Activated T-helper 1 cell treated with anti-CD3 and anti-CD28 coated beads, Interleukin-12 subunit alpha, Interleukin-12 subunit beta, Interleukin-2, Interleukin-4 antibody, amounts not matched to agents 30 ng/mL and 10 ng/mL and 1 ng/mL, durations not matched to agents 14 hours and 24 hours and 36 hours (primary cell): ENCODE measurements at regions not wholly inside any gene's neighbourhood (a gene's known extent, or its start where the extent isn't known, plus 50 kb on each side); places are given as distances from the start of the nearest gene placed in this dataset.

ENCODE experiments used
- DNase-seq: peaks from one replicate; pipeline ENCODE4 v3.0.0; 2021; ENCODE audit warnings: low spot score
- H3K27ac Mint-ChIP-seq: one replicate; pipeline ENCODE4 v1.8.0; 2021; ENCODE audit warnings: mild to moderate bottlenecking, mixed read lengths
- H3K27me3 Mint-ChIP-seq: one replicate; pipeline ENCODE4 v1.8.0; 2022; ENCODE audit warnings: mild to moderate bottlenecking, moderate library complexity, mixed read lengths; ENCODE audit not compliant: insufficient read depth
- H3K36me3 Mint-ChIP-seq: one replicate; pipeline ENCODE4 v1.8.0; 2021; ENCODE audit warnings: low read depth, mixed read lengths
- H3K4me1 Mint-ChIP-seq: one replicate; pipeline ENCODE4 v1.8.0; 2021; ENCODE audit warnings: low read depth, mixed read lengths
- H3K4me3 Mint-ChIP-seq: one replicate; pipeline ENCODE4 v1.8.0; 2021; ENCODE audit warnings: mild to moderate bottlenecking, moderate library complexity, mixed read lengths
- H3K9me3 Mint-ChIP-seq: one replicate; pipeline ENCODE4 v1.8.0; 2021; ENCODE audit warnings: mixed read lengths
- intact Hi-C: fragments of 100-400 bp; cut with micrococcal nuclease; formaldehyde crosslinking; loops from one replicate; pipeline ENCODE4 v1.15.1; 2024

- Mint-ChIP-seq H3K27ac (no peak overlapping the region), H3K27me3 (peaks cover 4% of the 10 kb centered on the region), H3K4me3 (no peak overlapping the region), H3K9me3 (no peaks in the 10 kb centered on the region), H3K36me3 (no peaks in the 10 kb centered on the region), H3K4me1 (no peaks in the 10 kb centered on the region)
- intact Hi-C loops: no loop called here
- DNase-seq: no peak
These were observed 162.1 kb upstream of the MIR17HG start for GRCh38 chr13:91185294-91185863.

GRCh38 chr13:91187522-91187921 is 160.0 kb upstream of the MIR17HG start:
- no peaks in the 10 kb centered on the region for H3K36me3 Mint-ChIP-seq
- intact Hi-C loops: no loop called here
- no peaks in the 10 kb centered on the region for H3K9me3 Mint-ChIP-seq
- H3K4me1 Mint-ChIP-seq: no peaks in the 10 kb centered on the region
- H3K27ac Mint-ChIP-seq: no peak overlapping the region
- DNase-seq: no peak
- no peak overlapping the region for H3K4me3 Mint-ChIP-seq
- peaks cover 4% of the 10 kb centered on the region for H3K27me3 Mint-ChIP-seq

GRCh38 chr13:91189506-91189905 is 158.0 kb upstream of the MIR17HG start:
- Mint-ChIP-seq H3K27me3 (peaks cover 4% of the 10 kb centered on the region), H3K4me3 (no peak overlapping the region), H3K4me1 (no peaks in the 10 kb centered on the region), H3K36me3 (no peaks in the 10 kb centered on the region), H3K27ac (no peak overlapping the region), H3K9me3 (no peaks in the 10 kb centered on the region)
- intact Hi-C loops: no loop called here
- no peak for DNase-seq

GRCh38 chr13:91193358-91193757 is 154.1 kb upstream of the MIR17HG start:
- DNase-seq: no peak
- Mint-ChIP-seq H3K27me3 (peaks cover 4% of the 10 kb centered on the region), H3K4me1 (no peaks in the 10 kb centered on the region), H3K27ac (no peak overlapping the region), H3K4me3 (no peak overlapping the region), H3K9me3 (no peaks in the 10 kb centered on the region), H3K36me3 (no peaks in the 10 kb centered on the region)
- intact Hi-C loops: no loop called here

- peaks cover 2% of the 10 kb centered on the region for H3K27me3 Mint-ChIP-seq
- H3K36me3 Mint-ChIP-seq: no peaks in the 10 kb centered on the region
- no peak overlapping the region for H3K27ac Mint-ChIP-seq
- intact Hi-C loops: no loop called here
- no peaks in the 10 kb centered on the region for H3K4me1 Mint-ChIP-seq
- DNase-seq: no peak
- H3K4me3 Mint-ChIP-seq: no peak overlapping the region
- no peaks in the 10 kb centered on the region for H3K9me3 Mint-ChIP-seq
These were observed 151.7 kb upstream of the MIR17HG start for GRCh38 chr13:91195789-91196188.

GRCh38 chr13:91196958-91197357 is 150.5 kb upstream of the MIR17HG start:
- Mint-ChIP-seq H3K36me3 (no peaks in the 10 kb centered on the region), H3K27me3 (peaks cover 2% of the 10 kb centered on the region), H3K4me1 (no peaks in the 10 kb centered on the region), H3K9me3 (no peaks in the 10 kb centered on the region), H3K27ac (no peak overlapping the region), H3K4me3 (no peak overlapping the region)
- no peak for DNase-seq
- intact Hi-C loops: no loop called here

GRCh38 chr13:91199866-91200265 is 147.6 kb upstream of the MIR17HG start:
- intact Hi-C loops: no loop called here

GRCh38 chr13:91200486-91200885 is 147.0 kb upstream of the MIR17HG start:
- peaks cover 2% of the 10 kb centered on the region for H3K27me3 Mint-ChIP-seq
- no peak overlapping the region for H3K27ac Mint-ChIP-seq
- no peak overlapping the region for H3K4me3 Mint-ChIP-seq
- H3K36me3 Mint-ChIP-seq: no peaks in the 10 kb centered on the region
- no peaks in the 10 kb centered on the region for H3K9me3 Mint-ChIP-seq
- DNase-seq: no peak
- intact Hi-C loops: no loop called here
- no peaks in the 10 kb centered on the region for H3K4me1 Mint-ChIP-seq

More at GRCh38 chr13:91199866-91200265, 147.6 kb upstream of the MIR17HG start:
- peaks cover 2% of the 10 kb centered on the region for H3K27me3 Mint-ChIP-seq
- no peaks in the 10 kb centered on the region for H3K9me3 Mint-ChIP-seq
- H3K36me3 Mint-ChIP-seq: no peaks in the 10 kb centered on the region
- H3K4me3 Mint-ChIP-seq: no peak overlapping the region
- H3K27ac Mint-ChIP-seq: no peak overlapping the region
- no peak for DNase-seq
- no peaks in the 10 kb centered on the region for H3K4me1 Mint-ChIP-seq

GRCh38 chr13:91203430-91203829 is 144.1 kb upstream of the MIR17HG start:
- Mint-ChIP-seq H3K4me3 (no peak overlapping the region), H3K27me3 (no peaks in the 10 kb centered on the region), H3K9me3 (no peaks in the 10 kb centered on the region), H3K4me1 (no peaks in the 10 kb centered on the region), H3K36me3 (no peaks in the 10 kb centered on the region), H3K27ac (no peak overlapping the region)
- DNase-seq: no peak
- intact Hi-C loops: no loop called here

GRCh38 chr13:91207261-91207660 is 140.2 kb upstream of the MIR17HG start:
- intact Hi-C loops: no loop called here
- H3K9me3 Mint-ChIP-seq: no peaks in the 10 kb centered on the region
- no peak overlapping the region for H3K4me3 Mint-ChIP-seq
- no peaks in the 10 kb centered on the region for H3K4me1 Mint-ChIP-seq
- H3K36me3 Mint-ChIP-seq: no peaks in the 10 kb centered on the region
- H3K27ac Mint-ChIP-seq: no peak overlapping the region
- DNase-seq: no peak
- H3K27me3 Mint-ChIP-seq: no peaks in the 10 kb centered on the region

- Mint-ChIP-seq H3K27me3 (peaks cover 3% of the 10 kb centered on the region), H3K4me3 (no peak overlapping the region), H3K9me3 (no peaks in the 10 kb centered on the region), H3K36me3 (no peaks in the 10 kb centered on the region), H3K27ac (no peak overlapping the region), H3K4me1 (no peaks in the 10 kb centered on the region)
- no peak for DNase-seq
- intact Hi-C loops: no loop called here
These were observed 136.0 kb upstream of the MIR17HG start for GRCh38 chr13:91211510-91211909.

GRCh38 chr13:91212231-91212630 is 135.3 kb upstream of the MIR17HG start:
- Mint-ChIP-seq H3K27me3 (peaks cover 3% of the 10 kb centered on the region), H3K4me3 (no peak overlapping the region), H3K9me3 (no peaks in the 10 kb centered on the region), H3K36me3 (no peaks in the 10 kb centered on the region), H3K4me1 (no peaks in the 10 kb centered on the region), H3K27ac (no peak overlapping the region)
- DNase-seq: no peak
- intact Hi-C loops: no loop called here

GRCh38 chr13:91214031-91214430 is 133.5 kb upstream of the MIR17HG start:
- intact Hi-C loops: no loop called here
- Mint-ChIP-seq H3K27ac (no peak overlapping the region), H3K27me3 (peaks cover 3% of the 10 kb centered on the region), H3K36me3 (no peaks in the 10 kb centered on the region), H3K9me3 (no peaks in the 10 kb centered on the region), H3K4me1 (no peaks in the 10 kb centered on the region), H3K4me3 (no peak overlapping the region)
- DNase-seq: no peak
